Natural killer cell treated with Interleukin-12 subunit alpha and Interleukin-12 subunit beta and Interleukin-15 and Interleukin-18, amount 100 ng/mL, for 72 hours (primary cell): ENCODE measurements at regions not wholly inside any gene's neighbourhood (a gene's known extent, or its start where the extent isn't known, plus 50 kb on each side); places are given as distances from the start of the nearest gene placed in this dataset.

Experiments
- ATAC-seq, 2 donors: fragments of 150-1000 bp; cut with Tn5 transposase in 1 of 2; sonication (Bioruptor Pico), chemical (Tn5 transposase) in 1 of 2; 2 replicates each; pipeline ENCODE4 v1.10.0; 2021
- DNase-seq: peaks from one replicate; pipeline ENCODE4 v3.0.0; 2022; ENCODE audit warnings: low spot score
- H3K27ac Mint-ChIP-seq, 2 donors: 1 replicate in 1 of 2; 2 replicates in 1 of 2; pipeline ENCODE4 v1.8.0; 2022; ENCODE audit warnings: mixed read lengths in 2 of 2, mild to moderate bottlenecking in 1 of 2, moderate library complexity in 1 of 2
- H3K27me3 Mint-ChIP-seq, 2 donors: 1 replicate in 1 of 2; 2 replicates in 1 of 2; pipeline ENCODE4 v1.8.0; 2022; ENCODE audit warnings: mixed read lengths in 2 of 2
- H3K36me3 Mint-ChIP-seq: one replicate; pipeline ENCODE4 v1.8.0; 2022; ENCODE audit warnings: mixed read lengths
- H3K4me1 Mint-ChIP-seq, 2 donors: 1 replicate in 1 of 2; 2 replicates in 1 of 2; pipeline ENCODE4 v1.8.0; 2022; ENCODE audit warnings: low read depth in 2 of 2, mixed read lengths in 2 of 2, mild to moderate bottlenecking in 1 of 2
- H3K4me3 Mint-ChIP-seq: one replicate; pipeline ENCODE4 v1.8.0; 2022; ENCODE audit warnings: mixed read lengths
- H3K9me3 Mint-ChIP-seq: 2 replicates; pipeline ENCODE4 v1.8.0; 2022; ENCODE audit warnings: mixed read lengths

DNA sequence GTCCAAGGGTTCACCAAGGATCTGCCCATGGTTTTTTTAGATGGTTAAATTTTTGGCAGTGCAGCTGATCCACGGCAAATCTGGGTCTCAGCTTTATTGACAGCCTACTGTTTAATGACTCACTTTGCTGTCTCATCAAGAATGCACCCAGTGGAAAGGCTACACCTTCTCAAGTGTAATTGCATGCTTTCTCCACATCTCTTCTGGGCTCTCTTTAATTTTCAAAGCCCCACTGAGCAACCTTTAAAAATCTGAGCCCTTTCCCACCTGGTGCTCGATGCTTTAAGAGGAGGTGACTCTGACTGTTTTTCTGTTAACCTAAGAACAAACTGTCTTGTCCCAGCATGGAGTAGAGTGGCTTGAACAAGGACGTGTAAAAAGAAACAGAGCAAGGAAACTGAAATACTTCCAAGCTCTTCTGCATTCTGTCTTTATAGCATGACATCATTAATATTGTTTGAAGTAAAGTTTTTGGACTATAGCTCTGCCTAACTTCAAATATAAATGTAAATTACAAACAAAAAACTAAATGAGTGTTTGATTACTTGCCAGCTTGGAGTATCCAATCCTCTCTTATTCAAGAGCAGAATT is 214.2 kb upstream of the KRR1 start:
- Mint-ChIP-seq H3K27me3 (no peaks in the 10 kb centered on the region), H3K9me3 (peaks cover 7% of the 10 kb centered on the region), H3K4me3 (no peak overlapping the region), H3K27ac (no peak overlapping the region), H3K4me1 (peaks cover 15 to 20% of the 10 kb centered on the region in 2 donors), H3K36me3 (peaks cover 12% of the 10 kb centered on the region)
- DNase-seq (no peak), ATAC-seq (no peak)

- Mint-ChIP-seq H3K27ac (peak overlapping the region in 1 of 2 donors; percentile 35), H3K27me3 (peaks cover 0 to 3% of the 10 kb centered on the region in 2 donors), H3K9me3 (peaks cover 7% of the 10 kb centered on the region), H3K36me3 (peaks cover 12% of the 10 kb centered on the region), H3K4me3 (no peak overlapping the region), H3K4me1 (peaks cover 15 to 23% of the 10 kb centered on the region in 2 donors)
- DNase-seq (no peak), ATAC-seq (no peak)
Observed at GRCh38 chr12:75724928-75725312, 213.5 kb upstream of the KRR1 start.

DNA sequence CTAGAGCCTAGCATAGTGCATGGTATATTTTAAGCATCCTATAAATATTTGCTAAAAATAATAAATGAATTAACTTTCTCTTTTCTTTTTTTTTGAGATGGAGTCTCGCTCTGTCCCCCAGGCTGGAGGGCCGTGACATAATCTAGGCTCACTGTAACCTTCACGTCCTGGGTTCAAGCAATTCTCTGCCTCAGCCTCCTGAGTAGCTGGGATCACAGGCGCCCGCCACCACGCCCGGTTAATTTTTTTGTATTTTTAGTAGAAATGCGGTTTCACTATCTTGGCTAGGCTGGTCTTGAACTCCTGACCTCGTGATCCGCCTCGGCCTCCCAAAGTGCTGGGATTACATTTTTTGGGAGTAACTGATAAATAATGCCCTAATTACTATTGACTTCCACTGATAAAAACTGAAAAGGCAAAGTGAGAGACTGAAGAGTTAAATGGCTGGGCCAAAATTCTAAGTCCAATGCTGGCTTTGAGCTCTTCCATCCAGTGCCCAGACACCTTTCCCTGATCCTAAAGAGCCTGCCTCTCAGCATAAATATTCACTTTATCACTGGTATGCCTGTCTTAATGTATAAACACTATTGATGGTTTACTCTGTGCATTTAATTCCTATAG is 213.0 kb upstream of the KRR1 start:
- Mint-ChIP-seq H3K9me3 (peaks cover 7% of the 10 kb centered on the region), H3K4me3 (no peak overlapping the region), H3K27me3 (peaks cover 0 to 3% of the 10 kb centered on the region in 2 donors), H3K27ac (peak overlapping the region in 1 of 2 donors; percentile 35), H3K36me3 (peaks cover 12% of the 10 kb centered on the region), H3K4me1 (peaks cover 15 to 23% of the 10 kb centered on the region in 2 donors)
- no peak for DNase-seq
- no peak for ATAC-seq

DNA sequence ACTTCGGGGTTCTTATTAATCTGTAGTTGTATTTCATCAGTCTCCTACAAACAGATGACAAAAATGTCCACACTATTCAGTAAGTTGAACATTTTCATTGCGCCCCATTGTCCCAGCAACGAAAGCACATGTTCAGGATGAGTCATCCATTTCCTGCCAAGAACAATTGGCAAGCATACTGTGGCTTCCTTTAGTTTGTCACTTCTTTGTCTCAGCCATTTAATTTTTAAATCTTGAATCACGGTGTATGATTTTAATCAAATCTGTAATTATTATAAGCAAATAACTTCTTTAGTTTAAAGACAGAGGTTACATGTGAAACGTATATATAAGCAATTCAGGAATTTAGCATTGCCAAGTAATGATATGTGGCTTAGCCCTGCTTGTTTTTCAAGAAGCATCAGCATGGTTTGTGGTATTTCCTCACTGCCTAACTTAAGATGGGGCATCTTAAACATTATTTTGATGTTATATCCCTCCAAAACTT is 211.3 kb upstream of the KRR1 start:
- Mint-ChIP-seq H3K27me3 (peaks cover 0 to 3% of the 10 kb centered on the region in 2 donors), H3K4me3 (peak overlapping the region; percentile 64), H3K4me1 (peaks cover 15 to 23% of the 10 kb centered on the region in 2 donors), H3K27ac (peak overlapping the region; percentile 90 to 95), H3K36me3 (peaks cover 12% of the 10 kb centered on the region), H3K9me3 (peaks cover 7% of the 10 kb centered on the region)
- DNase-seq (peak; percentile 73), ATAC-seq (peak; percentile 90 to 94)

- peak overlapping the region; percentile 8 to 90 for H3K27ac Mint-ChIP-seq
- H3K4me1 Mint-ChIP-seq: peaks cover 15 to 20% of the 10 kb centered on the region in 2 donors
- H3K4me3 Mint-ChIP-seq: no peak overlapping the region
- peaks cover 7% of the 10 kb centered on the region for H3K36me3 Mint-ChIP-seq
- peaks cover 3% of the 10 kb centered on the region for H3K9me3 Mint-ChIP-seq
- ATAC-seq (no peak), DNase-seq (no peak)
- H3K27me3 Mint-ChIP-seq: peaks cover 0 to 3% of the 10 kb centered on the region in 2 donors
Observed at GRCh38 chr12:75721796-75722195, 210.4 kb upstream of the KRR1 start.

GRCh38 chr12:75720812-75721641 is 209.6 kb upstream of the KRR1 start:
- Mint-ChIP-seq H3K36me3 (peaks cover 7% of the 10 kb centered on the region), H3K4me3 (no peak overlapping the region), H3K4me1 (peaks cover 15 to 20% of the 10 kb centered on the region in 2 donors), H3K27me3 (peaks cover 0 to 3% of the 10 kb centered on the region in 2 donors), H3K27ac (peak overlapping the region in 1 of 2 donors; percentile 25), H3K9me3 (peaks cover 3% of the 10 kb centered on the region)
- DNase-seq: no peak
- no peak for ATAC-seq

DNA sequence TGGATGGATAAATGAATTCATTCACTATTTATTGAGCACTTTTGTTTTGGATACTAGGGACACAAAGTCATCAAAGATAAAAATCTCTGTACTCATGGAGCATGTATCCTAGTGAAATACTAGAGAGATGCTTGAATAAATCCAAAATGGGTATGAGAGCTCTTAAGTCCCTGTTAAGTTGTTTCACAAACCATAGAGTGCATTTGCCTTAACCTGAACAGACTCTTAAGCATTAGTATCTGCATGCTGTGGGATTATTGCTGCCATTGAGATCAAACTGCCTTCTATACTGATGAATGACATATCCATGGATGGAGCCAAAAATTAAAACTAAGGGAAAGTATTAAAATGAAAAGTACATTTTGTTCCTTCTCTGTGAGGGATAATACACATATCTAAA is 206.5 kb upstream of the KRR1 start:
- peaks cover under 1% of the 10 kb centered on the region for H3K36me3 Mint-ChIP-seq
- no peak overlapping the region for H3K4me3 Mint-ChIP-seq
- peaks cover 5 to 6% of the 10 kb centered on the region in 2 donors for H3K27me3 Mint-ChIP-seq
- ATAC-seq (no peak), DNase-seq (no peak)
- H3K4me1 Mint-ChIP-seq: peaks cover 16 to 21% of the 10 kb centered on the region in 2 donors
- peaks cover 3% of the 10 kb centered on the region for H3K9me3 Mint-ChIP-seq
- no peak overlapping the region for H3K27ac Mint-ChIP-seq

DNA sequence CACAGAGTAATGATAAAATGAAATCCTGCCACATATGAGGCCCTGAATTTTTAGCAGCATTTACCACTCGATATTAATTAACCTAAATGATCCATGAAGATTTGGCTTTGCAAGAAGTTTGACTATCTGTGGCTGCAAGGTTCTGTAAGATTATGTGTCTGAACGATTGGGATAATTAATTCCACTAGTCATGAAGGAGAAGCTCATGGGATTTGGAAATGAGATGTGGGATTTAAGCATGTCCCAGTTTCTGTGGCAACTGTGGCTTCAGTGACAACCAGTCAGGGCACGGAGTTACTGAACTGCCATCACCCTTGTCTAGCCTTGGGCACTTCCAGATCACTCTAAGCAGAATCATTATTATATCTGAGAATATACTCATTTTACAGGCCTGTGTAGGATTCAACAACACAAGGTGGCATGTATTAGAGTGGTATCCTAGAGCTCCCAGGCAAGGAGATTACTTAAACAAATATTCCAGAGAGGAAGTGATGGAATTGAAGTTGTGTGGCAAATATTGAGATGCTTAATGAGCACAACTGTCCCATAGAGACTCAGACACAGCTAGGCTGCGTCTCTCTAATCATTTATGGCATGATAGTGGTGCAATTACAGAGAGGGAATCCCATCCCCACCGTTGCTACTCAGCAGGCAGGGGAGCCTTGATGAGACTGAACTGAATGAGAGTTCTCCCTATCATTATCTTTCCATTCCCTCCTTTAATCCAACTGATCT is 205.0 kb upstream of the KRR1 start:
- H3K27me3 Mint-ChIP-seq: peaks cover 5 to 8% of the 10 kb centered on the region in 2 donors
- H3K4me3 Mint-ChIP-seq: no peak overlapping the region
- no peaks in the 10 kb centered on the region for H3K36me3 Mint-ChIP-seq
- H3K4me1 Mint-ChIP-seq: peaks cover 7 to 15% of the 10 kb centered on the region in 2 donors
- DNase-seq (no peak), ATAC-seq (no peak)
- peak overlapping the region in 1 of 2 donors; percentile 47 for H3K27ac Mint-ChIP-seq
- no peaks in the 10 kb centered on the region for H3K9me3 Mint-ChIP-seq

DNA sequence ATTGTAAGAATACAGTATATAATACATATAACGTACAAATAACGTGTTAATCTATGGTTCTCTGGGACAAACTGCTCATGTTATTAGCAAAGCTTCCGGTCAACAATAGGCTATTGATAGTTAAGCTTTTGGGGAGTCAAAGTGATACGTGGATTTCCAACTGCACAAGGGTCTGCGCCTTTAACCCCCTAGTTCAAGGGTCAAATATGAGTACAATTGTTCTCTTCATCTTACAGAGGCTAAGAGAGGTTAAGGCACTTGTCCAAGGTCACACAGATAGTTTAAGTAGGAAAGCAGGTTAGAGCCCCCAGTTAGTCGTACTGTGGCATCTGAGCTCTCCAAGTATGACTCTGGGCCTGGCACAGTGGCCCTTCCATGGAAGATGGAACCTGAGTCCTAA is 204.3 kb upstream of the KRR1 start:
- H3K9me3 Mint-ChIP-seq: no peaks in the 10 kb centered on the region
- H3K27me3 Mint-ChIP-seq: peaks cover 5 to 8% of the 10 kb centered on the region in 2 donors
- peaks cover 6 to 15% of the 10 kb centered on the region in 2 donors for H3K4me1 Mint-ChIP-seq
- ATAC-seq: no peak
- H3K36me3 Mint-ChIP-seq: no peaks in the 10 kb centered on the region
- no peak overlapping the region for H3K4me3 Mint-ChIP-seq
- no peak for DNase-seq
- peak overlapping the region in 1 of 2 donors; percentile 47 for H3K27ac Mint-ChIP-seq

DNA sequence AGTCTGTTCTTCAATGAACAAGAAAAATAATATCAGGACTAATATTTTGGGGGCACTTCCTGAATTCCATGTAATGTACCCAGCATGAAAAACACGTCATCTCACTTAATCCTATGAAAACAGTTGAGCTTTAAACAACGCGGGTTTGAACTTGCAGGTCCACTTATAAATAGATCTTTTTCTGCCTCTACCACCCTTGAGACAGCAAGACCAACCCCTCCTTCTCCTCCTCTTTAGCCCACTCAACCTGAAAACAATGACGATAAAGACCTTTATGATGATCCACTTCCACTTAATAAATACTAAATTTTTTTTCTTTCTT is 203.9 kb upstream of the KRR1 start:
- no peak for ATAC-seq
- Mint-ChIP-seq H3K4me1 (peaks cover 3 to 15% of the 10 kb centered on the region in 2 donors), H3K36me3 (no peaks in the 10 kb centered on the region), H3K4me3 (no peak overlapping the region), H3K9me3 (no peaks in the 10 kb centered on the region), H3K27ac (peak overlapping the region in 1 of 2 donors; percentile 47), H3K27me3 (peaks cover 5 to 6% of the 10 kb centered on the region in 2 donors)
- DNase-seq: no peak

- H3K4me3 Mint-ChIP-seq: no peak overlapping the region
- peaks cover 3 to 15% of the 10 kb centered on the region in 2 donors for H3K4me1 Mint-ChIP-seq
- ATAC-seq: peak in 1 of 2 donors; percentile 66
- H3K27me3 Mint-ChIP-seq: peaks cover 5 to 6% of the 10 kb centered on the region in 2 donors
- peak overlapping the region in 1 of 2 donors; percentile 47 for H3K27ac Mint-ChIP-seq
- no peak for DNase-seq
- no peaks in the 10 kb centered on the region for H3K36me3 Mint-ChIP-seq
- H3K9me3 Mint-ChIP-seq: no peaks in the 10 kb centered on the region
Observed at GRCh38 chr12:75714462-75715322, 203.3 kb upstream of the KRR1 start.

DNA sequence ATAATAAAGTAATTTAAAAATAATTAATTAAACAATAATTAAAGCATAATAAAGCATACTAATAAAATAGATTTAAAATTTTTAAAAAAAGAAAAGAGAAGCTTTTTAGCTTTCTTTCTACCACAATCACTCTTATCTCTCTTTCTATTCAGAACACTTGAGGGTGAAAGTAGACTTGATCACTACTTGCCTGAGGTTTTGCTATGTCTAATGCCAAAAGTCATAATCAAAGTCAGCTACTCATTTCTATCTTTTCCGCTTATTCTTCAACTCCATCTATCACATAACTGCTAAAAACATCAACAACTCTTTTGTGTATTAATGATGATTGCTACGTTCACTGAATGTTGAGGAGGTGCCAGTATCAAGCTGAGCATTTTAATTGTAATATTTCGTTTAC is 202.0 kb upstream of the KRR1 start:
- Mint-ChIP-seq H3K36me3 (no peaks in the 10 kb centered on the region), H3K27ac (no peak overlapping the region), H3K27me3 (peaks cover 5 to 6% of the 10 kb centered on the region in 2 donors), H3K4me3 (no peak overlapping the region), H3K9me3 (no peaks in the 10 kb centered on the region), H3K4me1 (peaks cover 3 to 15% of the 10 kb centered on the region in 2 donors)
- DNase-seq: no peak
- ATAC-seq: no peak

DNA sequence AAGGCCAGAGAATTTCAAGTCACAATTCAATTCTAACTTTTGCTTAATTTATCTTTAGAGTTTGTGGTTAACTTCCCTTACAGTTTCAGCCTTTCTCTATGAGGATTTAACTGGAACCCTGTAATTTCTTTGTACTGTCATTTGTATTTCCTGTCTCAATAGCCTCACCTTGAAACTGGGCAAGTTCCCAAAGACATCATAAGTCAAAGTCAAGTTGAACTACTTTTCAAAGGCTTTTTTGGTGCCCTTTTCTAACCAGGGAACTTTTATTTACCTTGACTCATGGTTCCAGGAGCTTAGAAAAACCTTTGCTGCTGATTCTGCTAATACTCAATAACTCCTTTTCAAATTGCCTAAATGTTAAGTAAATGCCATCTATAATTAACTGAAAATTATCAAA is 200.8 kb upstream of the KRR1 start:
- ATAC-seq (no peak), DNase-seq (no peak)
- Mint-ChIP-seq H3K4me1 (peaks cover 3 to 15% of the 10 kb centered on the region in 2 donors), H3K27me3 (peaks cover 9 to 10% of the 10 kb centered on the region in 2 donors), H3K4me3 (no peak overlapping the region), H3K9me3 (no peaks in the 10 kb centered on the region), H3K36me3 (no peaks in the 10 kb centered on the region), H3K27ac (no peak overlapping the region)
